ENCODE measurements at regions not wholly inside any gene's neighbourhood (a gene's known extent, or its start where the extent isn't known, plus 50 kb on each side); places are given as distances from the start of the nearest gene placed in this dataset.

GRCh38 chr2:48140586-48140985 lies 173.9 kb upstream of the FOXN2 start:
- H4K20me1 ChIP-seq (ENCODE audit: insufficient read depth, low read length): no peaks in the 10 kb centered on the region
- H3K27me3 ChIP-seq (ENCODE audit: control insufficient read depth in 1 of 2, insufficient read depth in 2 of 2, low read length in 2 of 2): no peaks in the 10 kb centered on the region
- no peak overlapping the region for H3K9ac ChIP-seq (ENCODE audit: insufficient read depth, low read depth, low read length)
- H3K4me2 ChIP-seq (ENCODE audit: low read depth, low read length): no peak overlapping the region
- no peaks in the 10 kb centered on the region for H3K9me3 ChIP-seq (ENCODE audit: low read length)
- no TSS peak for BruUV-seq (replicated peaks)
- FAIRE-seq (no peak), ATAC-seq (no peak), DNase-seq (ENCODE audit: low spot score) (no peak)
- H3K79me2 ChIP-seq (ENCODE audit: insufficient read depth, low read length): no peaks in the 10 kb centered on the region
- no peaks in the 10 kb centered on the region for H3K36me3 ChIP-seq (replicated peaks in 1 of 2; ENCODE audit: control insufficient read depth in 1 of 2, insufficient read depth in 2 of 2, low read length in 2 of 2)
- no peak overlapping the region for H3K27ac ChIP-seq (ENCODE audit: extremely low read length, insufficient read depth, low read length)
- TF ChIP-seq DNMT1 (CRISPR knock-in tag; IDR thresholded peaks at IDR 0.05): no peak
- no peak for TF ChIP-seq HHEX (CRISPR knock-in tag; IDR thresholded peaks at IDR 0.05)
- no peak for TF ChIP-seq SOX6 (IDR thresholded peaks at IDR 0.05)
- TF ChIP-seq SOX6 (CRISPR knock-in tag; IDR thresholded peaks at IDR 0.05): no peak
- TF ChIP-seq, protein P1, sequence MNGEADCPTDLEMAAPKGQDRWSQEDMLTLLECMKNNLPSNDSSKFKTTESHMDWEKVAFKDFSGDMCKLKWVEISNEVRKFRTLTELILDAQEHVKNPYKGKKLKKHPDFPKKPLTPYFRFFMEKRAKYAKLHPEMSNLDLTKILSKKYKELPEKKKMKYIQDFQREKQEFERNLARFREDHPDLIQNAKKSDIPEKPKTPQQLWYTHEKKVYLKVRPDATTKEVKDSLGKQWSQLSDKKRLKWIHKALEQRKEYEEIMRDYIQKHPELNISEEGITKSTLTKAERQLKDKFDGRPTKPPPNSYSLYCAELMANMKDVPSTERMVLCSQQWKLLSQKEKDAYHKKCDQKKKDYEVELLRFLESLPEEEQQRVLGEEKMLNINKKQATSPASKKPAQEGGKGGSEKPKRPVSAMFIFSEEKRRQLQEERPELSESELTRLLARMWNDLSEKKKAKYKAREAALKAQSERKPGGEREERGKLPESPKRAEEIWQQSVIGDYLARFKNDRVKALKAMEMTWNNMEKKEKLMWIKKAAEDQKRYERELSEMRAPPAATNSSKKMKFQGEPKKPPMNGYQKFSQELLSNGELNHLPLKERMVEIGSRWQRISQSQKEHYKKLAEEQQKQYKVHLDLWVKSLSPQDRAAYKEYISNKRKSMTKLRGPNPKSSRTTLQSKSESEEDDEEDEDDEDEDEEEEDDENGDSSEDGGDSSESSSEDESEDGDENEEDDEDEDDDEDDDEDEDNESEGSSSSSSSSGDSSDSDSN (CRISPR knock-in tag; IDR thresholded peaks at IDR 0.05): no peak
- TF ChIP-seq PCBP2 (optimal IDR thresholded peaks at IDR 0.05; ENCODE audit: low read depth, low read length, poor library complexity, severe bottlenecking): no peak
- TF ChIP-seq PRPF4 (IDR thresholded peaks at IDR 0.05; ENCODE audit: low read depth, low read length, poor library complexity, severe bottlenecking): no peak
- intact Hi-C loops (cut with micrococcal nuclease; ENCODE audit: unreplicated experiment): no loop called here
- POLR2A ChIA-PET: no interaction called here
- in situ Hi-C loops (cut with HindIII; ENCODE audit: extremely low pct_ligation_motif_present, low pct_unique_long_range_greater_than_20kb): no loop called here
- peaks cover 12% of the 10 kb centered on the region for H3K4me1 ChIP-seq (ENCODE audit: insufficient read depth, low read length)
- H3K4me3 ChIP-seq (replicated peaks in 1 of 3; ENCODE audit: insufficient read depth in 1 of 3, low read depth in 2 of 3, low read length in 3 of 3): no peak overlapping the region
- H2AFZ ChIP-seq (ENCODE audit: low read length): no peak overlapping the region
- CTCF ChIA-PET (ENCODE audit: low intra/inter-chr PET ratio, low total read pairs): no interaction called here

DNA sequence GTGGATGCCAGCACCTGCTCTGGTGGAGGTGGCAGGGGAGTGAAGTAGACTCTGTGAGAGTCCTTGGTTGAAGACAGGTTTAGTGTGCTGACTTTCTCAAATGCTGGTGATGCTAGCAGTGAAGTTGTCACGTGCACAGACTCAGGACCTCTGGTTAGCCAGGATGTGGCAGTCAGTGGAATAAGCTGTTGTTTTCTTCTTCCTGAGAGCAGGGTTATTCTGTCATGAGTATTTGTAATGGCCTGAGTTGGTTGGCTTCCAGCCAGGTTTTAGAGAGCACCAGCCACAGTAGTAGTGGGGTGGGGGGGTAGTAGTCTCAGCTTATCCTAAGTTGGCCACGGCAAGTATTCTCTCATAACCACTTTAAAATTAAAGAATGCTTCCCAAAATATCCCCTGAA lies 169.7 kb upstream of the FOXN2 start:
- Histone ChIP-seq H4K20me1 (ENCODE audit: insufficient read depth, low read length) (no peaks in the 10 kb centered on the region), H3K27ac (ENCODE audit: extremely low read length, insufficient read depth, low read length) (no peak overlapping the region), H3K27me3 (ENCODE audit: control insufficient read depth in 1 of 2, insufficient read depth in 2 of 2, low read length in 2 of 2) (no peaks in the 10 kb centered on the region), H3K36me3 (replicated peaks in 1 of 2; ENCODE audit: control insufficient read depth in 1 of 2, insufficient read depth in 2 of 2, low read length in 2 of 2) (no peaks in the 10 kb centered on the region), H3K4me1 (ENCODE audit: insufficient read depth, low read length) (peaks cover 24% of the 10 kb centered on the region), H3K9me3 (ENCODE audit: low read length) (no peaks in the 10 kb centered on the region), H2AFZ (ENCODE audit: low read length) (no peak overlapping the region), H3K9ac (ENCODE audit: insufficient read depth, low read depth, low read length) (no peak overlapping the region), H3K4me3 (replicated peaks in 1 of 3; ENCODE audit: insufficient read depth in 1 of 3, low read depth in 2 of 3, low read length in 3 of 3) (no peak overlapping the region), H3K79me2 (ENCODE audit: insufficient read depth, low read length) (no peaks in the 10 kb centered on the region), H3K4me2 (ENCODE audit: low read depth, low read length) (no peak overlapping the region)
- TF ChIP-seq IRF1 (CRISPR knock-in tag; IDR thresholded peaks at IDR 0.05; ENCODE audit: low read depth) (no peak), NFE2L2 (IDR thresholded peaks at IDR 0.05; ENCODE audit: low read length) (no peak)
- ATAC-seq: no peak
- in situ Hi-C loops (cut with HindIII; ENCODE audit: extremely low pct_ligation_motif_present, low pct_unique_long_range_greater_than_20kb) (no loop called here), intact Hi-C loops (cut with micrococcal nuclease; ENCODE audit: unreplicated experiment) (no loop called here)
- ChIA-PET CTCF (ENCODE audit: low intra/inter-chr PET ratio, low total read pairs) (no interaction called here), POLR2A (interaction anchor here (0.7 kb wide), 1 partner anchor 13 kb away, joined by 4 read pairs; no protein-coding TSS in a partner anchor)
- BruUV-seq (replicated peaks): no TSS peak
- no peak for DNase-seq (ENCODE audit: low spot score)
- WGBS (ENCODE audit: low lambda C conversion rate): 31% methylated on average over 2 of the region's 2 CpGs
- FAIRE-seq: no peak
